ENCODE measurements at regions not wholly inside any gene's neighbourhood (a gene's known extent, or its start where the extent isn't known, plus 50 kb on each side); places are given as distances from the start of the nearest gene placed in this dataset.

GRCh38 chr1:201774224-201774982 lies 54.6 kb upstream of the IPO9 start:
- no peak for DNase-seq

DNA sequence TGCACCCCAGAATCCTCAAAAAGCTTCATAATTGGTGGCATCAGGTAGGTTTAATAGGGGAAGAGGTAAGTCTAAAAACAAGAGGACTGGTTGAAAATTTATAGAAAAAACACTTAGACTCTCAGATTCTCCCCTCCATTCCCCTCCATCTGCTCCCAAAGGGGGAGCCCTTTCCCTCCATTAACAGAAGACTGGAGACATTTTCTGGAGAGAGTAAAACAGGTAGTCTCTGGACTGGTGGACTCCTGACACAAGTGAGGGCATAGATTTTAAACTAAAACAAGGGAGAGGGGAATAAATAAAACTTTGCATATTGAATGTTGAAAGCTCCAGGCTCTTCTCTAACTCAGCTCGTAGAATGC lies 54.0 kb upstream of the IPO9 start:
- DNase-seq = no peak

- DNase-seq = no peak
Observed at GRCh38 chr1:201775380-201775779, 53.6 kb upstream of the IPO9 start.

DNA sequence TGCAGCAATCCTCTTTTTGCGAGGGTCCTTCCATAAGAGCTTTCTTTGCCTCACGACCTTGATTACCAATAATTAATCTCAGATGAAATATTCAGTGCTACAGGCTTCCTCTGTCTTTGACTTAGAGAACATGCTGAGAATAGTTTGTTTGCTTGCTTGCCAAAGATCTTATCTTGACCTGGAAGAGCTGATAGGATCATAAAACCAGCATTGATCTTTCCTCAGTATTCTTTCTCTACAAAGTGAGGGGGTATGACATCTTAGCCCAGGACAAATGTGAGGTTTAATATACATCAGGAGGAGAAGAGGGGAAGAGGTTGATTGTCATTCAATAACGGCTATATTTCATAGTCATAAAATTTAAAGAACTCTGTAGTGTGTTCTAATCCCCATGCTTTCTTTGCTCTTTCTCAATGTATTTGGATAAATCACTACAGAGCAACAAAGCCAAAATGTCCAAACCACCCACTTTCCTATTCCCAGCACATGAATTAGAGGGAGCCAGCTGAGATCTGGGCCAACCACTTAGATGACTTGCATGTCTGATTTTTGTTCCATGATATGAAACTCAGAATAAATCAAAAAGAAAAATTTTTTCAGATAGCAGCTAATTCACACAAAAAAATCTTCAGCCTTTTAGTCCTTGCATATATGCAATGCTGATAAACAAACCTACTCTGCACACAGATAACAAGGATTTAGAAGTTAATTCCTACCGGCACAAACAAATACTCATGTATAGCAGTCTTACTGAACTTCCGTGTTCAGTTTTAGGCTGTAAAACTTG lies 50.5 kb upstream of the IPO9 start:
- DNase-seq = no peak
